OCI-LY7 (cell line): ENCODE measurements at regions not wholly inside any gene's neighbourhood (a gene's known extent, or its start where the extent isn't known, plus 50 kb on each side); places are given as distances from the start of the nearest gene placed in this dataset.

Source experiments
- BruUV-seq: library from RNA; stranded (reverse); fragments of 400-500 nt; replicated peaks from 2 replicates; lab custom pipeline; 2021; lab: Mats Ljungman, UMichigan
- CTCF ChIA-PET: fragments of 300-600 bp; sonication (Branson Sonifier 250); formaldehyde crosslinking; loops from one replicate; lab custom pipeline; 2022; ENCODE audit warnings: antibody characterized with exemption; ENCODE audit not compliant: unreplicated experiment; lab: Charles Lee
- POLR2A ChIA-PET: fragments of 300-600 bp; sonication (Branson Sonifier 250); formaldehyde crosslinking; loops from one replicate; lab custom pipeline; 2022; ENCODE audit warnings: antibody characterized with exemption; lab: Charles Lee
- DNase-seq: peaks from one replicate; pipeline ENCODE4 v3.0.0-alpha.2; 2015; ENCODE audit warnings: low spot score
- H2AFZ ChIP-seq: fragments of 200-600 bp; sonication (generic), shearing (Covaris generic); 2 replicates; pipeline ENCODE4 v1.6.1; 2014; ENCODE audit warnings: mild to moderate bottlenecking, antibody characterized with exemption, low read length, moderate library complexity
- H3K27ac ChIP-seq: fragments of 200-600 bp; sonication (generic); 2 replicates; pipeline ENCODE4 v1.5.1; 2014; ENCODE audit warnings: mixed run types, low read depth, mild to moderate bottlenecking, moderate library complexity, low read length, inconsistent platforms; ENCODE audit not compliant: poor library complexity, severe bottlenecking
- H3K36me3 ChIP-seq: fragments of 200-600 bp; sonication (generic); 2 replicates; pipeline ENCODE4 v1.6.1; 2014; ENCODE audit warnings: mild to moderate bottlenecking, antibody characterized with exemption, low read length, moderate library complexity, mixed read lengths; ENCODE audit not compliant: insufficient read depth
- H3K4me1 ChIP-seq: fragments of 200-600 bp; sonication (generic); 2 replicates; pipeline ENCODE4 v1.5.1; 2014; ENCODE audit warnings: mild to moderate bottlenecking, low read length; ENCODE audit not compliant: insufficient read depth, poor library complexity, severe bottlenecking
- H3K4me2 ChIP-seq: fragments of 200-600 bp; sonication (generic); 2 replicates; pipeline ENCODE4 v1.6.1; 2014; ENCODE audit warnings: mild to moderate bottlenecking, low read length
- H3K4me3 ChIP-seq: fragments of 200-600 bp; sonication (generic); 2 replicates; pipeline ENCODE4 v1.5.1; 2014; ENCODE audit warnings: mild to moderate bottlenecking, low read depth, low read length; ENCODE audit not compliant: poor library complexity, severe bottlenecking
- H3K79me2 ChIP-seq: fragments of 200-600 bp; sonication (generic); 2 replicates; pipeline ENCODE4 v1.6.1; 2016; ENCODE audit warnings: low read depth, mild to moderate bottlenecking, low read length, moderate library complexity, mixed read lengths; ENCODE audit not compliant: insufficient read depth
- H3K9me2 ChIP-seq: fragments of 200-600 bp; sonication (generic); 2 replicates; pipeline ENCODE4 v1.6.1; 2016; ENCODE audit warnings: mild to moderate bottlenecking, low read length, mixed read lengths; ENCODE audit not compliant: insufficient read depth
- H3K9me3 ChIP-seq: fragments of 200-600 bp; sonication (generic); 2 replicates; pipeline ENCODE4 v1.6.1; 2014; ENCODE audit warnings: mild to moderate bottlenecking, mixed run types, low read length, mixed read lengths
- H4K20me1 ChIP-seq: fragments of 200-600 bp; sonication (generic); 2 replicates; pipeline ENCODE4 v1.6.1; 2014; ENCODE audit warnings: mild to moderate bottlenecking, antibody characterized with exemption, low read length, moderate library complexity, mixed read lengths; ENCODE audit not compliant: insufficient read depth
- CTCF ChIP-seq: fragments of 200-600 bp; sonication (generic); conservative IDR thresholded peaks from 2 replicates; pipeline ENCODE4 v1.5.1; 2014; ENCODE audit warnings: mild to moderate bottlenecking, antibody characterized with exemption, low read length, moderate library complexity, mixed read lengths
- EZH2phosphoT487 ChIP-seq: fragments of 200-600 bp; sonication (generic); IDR thresholded peaks from 2 replicates; pipeline ENCODE4 v1.6.1; 2018; ENCODE audit warnings: low read depth, borderline replicate concordance, mild to moderate bottlenecking, mixed run types, antibody characterized with exemption, low read length, moderate library complexity, mixed read lengths
- intact Hi-C: fragments of 100-400 bp; cut with micrococcal nuclease; formaldehyde crosslinking; loops from one replicate; pipeline ENCODE4 v1.10.0; 2022; ENCODE audit not compliant: unreplicated experiment

GRCh38 chr4:166363198-166363597 is 490.2 kb downstream of the TLL1 start:
- H3K4me2 ChIP-seq = no peak overlapping the region
- BruUV-seq = no TSS peak
- TF ChIP-seq EZH2phosphoT487 (no peak), CTCF (no peak)
- ChIA-PET CTCF (no interaction called here), POLR2A (no interaction called here)
- H3K4me1 ChIP-seq = no peaks in the 10 kb centered on the region
- intact Hi-C loops = no loop called here
- DNase-seq = no peak
- no peaks in the 10 kb centered on the region for H3K9me2 ChIP-seq
- H3K9me3 ChIP-seq = no peaks in the 10 kb centered on the region
- H3K4me3 ChIP-seq = no peak overlapping the region
- no peak overlapping the region for H2AFZ ChIP-seq
- no peaks in the 10 kb centered on the region for H3K36me3 ChIP-seq
- H4K20me1 ChIP-seq = no peaks in the 10 kb centered on the region
- H3K27ac ChIP-seq = no peak overlapping the region
- H3K79me2 ChIP-seq = no peaks in the 10 kb centered on the region

GRCh38 chr4:166366012-166366411 is 493.0 kb downstream of the TLL1 start:
- intact Hi-C loops = no loop called here
- TF ChIP-seq EZH2phosphoT487 = no peak
- TF ChIP-seq CTCF = no peak
- CTCF ChIA-PET = no interaction called here

GRCh38 chr4:166377578-166377977 is 504.5 kb downstream of the TLL1 start:
- TF ChIP-seq EZH2phosphoT487 (no peak), CTCF (no peak)
- H3K9me2 ChIP-seq = no peaks in the 10 kb centered on the region
- H3K79me2 ChIP-seq = no peaks in the 10 kb centered on the region
- ChIA-PET CTCF (no interaction called here), POLR2A (interaction anchor here (0.6 to 0.7 kb wide), 4 partner anchors 10 to 1345 kb away, joined by 3 to 8 read pairs (median 4); no protein-coding TSS in a partner anchor)
- H3K4me2 ChIP-seq = no peak overlapping the region
- no peaks in the 10 kb centered on the region for H3K9me3 ChIP-seq
- no peaks in the 10 kb centered on the region for H4K20me1 ChIP-seq
- no peak overlapping the region for H3K4me3 ChIP-seq
- H2AFZ ChIP-seq = no peak overlapping the region
- no peak overlapping the region for H3K27ac ChIP-seq
- intact Hi-C loops = no loop called here
- H3K36me3 ChIP-seq = no peaks in the 10 kb centered on the region
- no peak for DNase-seq
- no peaks in the 10 kb centered on the region for H3K4me1 ChIP-seq
- no TSS peak for BruUV-seq

More at GRCh38 chr4:166366012-166366411, 493.0 kb downstream of the TLL1 start:
- H3K4me1 ChIP-seq = no peaks in the 10 kb centered on the region
- no peak for DNase-seq
- BruUV-seq = no TSS peak
- no peaks in the 10 kb centered on the region for H3K9me2 ChIP-seq
- H3K79me2 ChIP-seq = no peaks in the 10 kb centered on the region
- H4K20me1 ChIP-seq = no peaks in the 10 kb centered on the region
- POLR2A ChIA-PET = interaction anchor here (1.0 kb wide), 1 partner anchor 25 kb away, joined by 3 read pairs; no protein-coding TSS in a partner anchor
- H3K4me3 ChIP-seq = no peak overlapping the region
- H3K4me2 ChIP-seq = no peak overlapping the region
- no peak overlapping the region for H3K27ac ChIP-seq
- H3K9me3 ChIP-seq = no peaks in the 10 kb centered on the region
- H3K36me3 ChIP-seq = no peaks in the 10 kb centered on the region
- H2AFZ ChIP-seq = no peak overlapping the region
